Stomach (tissue), 8 donors: ENCODE measurements at regions not wholly inside any gene's neighbourhood (a gene's known extent, or its start where the extent isn't known, plus 50 kb on each side); places are given as distances from the start of the nearest gene placed in this dataset.

Experiments
- DNase-seq, 2 donors: peaks; one replicate each; pipeline versions ENCODE4 v3.0.0 to v3.0.0-alpha.2; 2013 to 2019
- H3K27ac ChIP-seq, 5 donors: fragments of 200-600 bp in 4 of 5; sonication (generic) in 4 of 5; one replicate each; pipeline ENCODE4 v1.5.1; 2013 to 2019; ENCODE audit warnings: mild to moderate bottlenecking in 1 of 5, moderate library complexity in 1 of 5
- H3K27me3 ChIP-seq, 3 donors: fragments of 200-600 bp; sonication (generic); one replicate each; pipeline ENCODE4 v1.5.1; 2017 to 2019; ENCODE audit warnings: mixed run types in 1 of 3
- H3K36me3 ChIP-seq, 4 donors: fragments of 200-600 bp; sonication (generic); 1 replicate in 3 of 4; 2 replicates in 1 of 4; pipeline ENCODE4 v1.5.1; 2016 to 2019
- H3K4me1 ChIP-seq, 4 donors: fragments of 200-600 bp; sonication (generic); one replicate each; pipeline ENCODE4 v1.5.1; 2016 to 2019
- H3K4me3 ChIP-seq, 4 donors: fragments of 200-600 bp; sonication (generic) in 3 of 4; one replicate each; pipeline ENCODE4 v1.5.1; 2016 to 2019; ENCODE audit warnings: mild to moderate bottlenecking in 1 of 4
- H3K9me3 ChIP-seq, 4 donors: fragments of 200-600 bp; sonication (generic); one replicate each; pipeline ENCODE4 v1.5.1; 2016 to 2019
- CTCF ChIP-seq, 7 experiments: fragments of 450-650 bp in 4 of 7; fragments of 200-600 bp in 3 of 7; sonication (generic) in 3 of 7; IDR thresholded peaks; one replicate each; pipeline ENCODE4 v1.5.1; 2016 to 2019; ENCODE audit warnings: antibody characterized with exemption in 7 of 7, control low read depth in 2 of 7, mild to moderate bottlenecking in 1 of 7
- EP300 ChIP-seq: sonication (generic); formaldehyde crosslinking; IDR thresholded peaks from one replicate; pipeline ENCODE4 v1.6.1; 2017; ENCODE audit warnings: antibody characterized with exemption
- POLR2A ChIP-seq, 4 donors: fragments of 450-650 bp; IDR thresholded peaks; one replicate each; pipeline ENCODE4 v1.6.1; 2016; ENCODE audit warnings: antibody characterized with exemption in 4 of 4, control low read depth in 2 of 4, mild to moderate bottlenecking in 1 of 4, moderate library complexity in 1 of 4
- POLR2AphosphoS5 ChIP-seq, 3 donors: sonication (generic); formaldehyde crosslinking; IDR thresholded peaks; one replicate each; pipeline ENCODE4 v1.6.1; 2016; ENCODE audit warnings: antibody characterized with exemption in 3 of 3
- WGBS, 5 donors: extraction: QIAGEN DNeasy Blood & Tissue Kit in 3 of 5; methylation state at CpG; one replicate each; pipeline versions ENCODE4 v1.1.5 to v1.1.7; 2013 to 2018; 5-methylcytosine and 5-hydroxymethylcytosine counted together
- intact Hi-C: fragments of 100-400 bp; cut with DNase I; formaldehyde crosslinking; loops from one replicate; pipeline ENCODE4 v1.15.1; 2023; ENCODE audit warnings: low total_unique reads
- donor health status: healthy with polysubstance abuse.
- donor health status: Bipolar disorder and iron deficiency.
- donor health status: healthy.

GRCh38 chr5:99922386-99922785 lies 612.8 kb upstream of the FAM174A start:
- H3K27me3 ChIP-seq: no peaks in the 10 kb centered on the region
- TF ChIP-seq POLR2A (IDR thresholded peaks at IDR 0.05) (no peak), CTCF (IDR thresholded peaks at IDR 0.05) (no peak), POLR2AphosphoS5 (IDR thresholded peaks at IDR 0.05) (no peak), EP300 (no peak)
- H3K9me3 ChIP-seq: no peaks in the 10 kb centered on the region
- H3K27ac ChIP-seq: no peak overlapping the region
- H3K36me3 ChIP-seq: no peaks in the 10 kb centered on the region
- intact Hi-C loops: no loop called here
- no peaks in the 10 kb centered on the region for H3K4me1 ChIP-seq
- no peak overlapping the region for H3K4me3 ChIP-seq
- no peak for DNase-seq

GRCh38 chr5:99911971-99912370 lies 623.2 kb upstream of the FAM174A start:
- 50 to 70% (median 57%) methylated on average over 1 of the region's 1 CpG for WGBS, 5 donors
- no peak overlapping the region for H3K27ac ChIP-seq
- no peaks in the 10 kb centered on the region for H3K27me3 ChIP-seq
- H3K4me1 ChIP-seq: no peaks in the 10 kb centered on the region
- TF ChIP-seq EP300 (no peak), CTCF (IDR thresholded peaks at IDR 0.05) (no peak), POLR2A (IDR thresholded peaks at IDR 0.05) (no peak), POLR2AphosphoS5 (IDR thresholded peaks at IDR 0.05) (no peak)
- no peaks in the 10 kb centered on the region for H3K36me3 ChIP-seq
- intact Hi-C loops: no loop called here
- H3K9me3 ChIP-seq: no peaks in the 10 kb centered on the region
- DNase-seq: no peak
- H3K4me3 ChIP-seq: no peak overlapping the region

GRCh38 chr5:99906776-99907175 lies 628.4 kb upstream of the FAM174A start:
- TF ChIP-seq CTCF (IDR thresholded peaks at IDR 0.05) (no peak), POLR2A (IDR thresholded peaks at IDR 0.05) (no peak), EP300 (no peak), POLR2AphosphoS5 (IDR thresholded peaks at IDR 0.05) (no peak)
- H3K27me3 ChIP-seq: no peaks in the 10 kb centered on the region
- H3K36me3 ChIP-seq: no peaks in the 10 kb centered on the region
- no peak overlapping the region for H3K27ac ChIP-seq
- H3K9me3 ChIP-seq: no peaks in the 10 kb centered on the region
- no peaks in the 10 kb centered on the region for H3K4me1 ChIP-seq
- H3K4me3 ChIP-seq: no peak overlapping the region
- DNase-seq: no peak
- WGBS, 5 donors: 80 to 96% (median 89%) methylated on average over 1 of the region's 1 CpG
- intact Hi-C loops: no loop called here

- no peaks in the 10 kb centered on the region for H3K27me3 ChIP-seq
Observed at GRCh38 chr5:99901972-99902371, 633.2 kb upstream of the FAM174A start.

More at GRCh38 chr5:99901972-99902371, 633.2 kb upstream of the FAM174A start:
- intact Hi-C loops: no loop called here
- TF ChIP-seq POLR2A (IDR thresholded peaks at IDR 0.05): no peak
- TF ChIP-seq CTCF (IDR thresholded peaks at IDR 0.05): no peak
- no peak for TF ChIP-seq EP300
- no peak for TF ChIP-seq POLR2AphosphoS5 (IDR thresholded peaks at IDR 0.05)
- DNase-seq: no peak
- no peaks in the 10 kb centered on the region for H3K36me3 ChIP-seq
- no peaks in the 10 kb centered on the region for H3K4me1 ChIP-seq
- no peak overlapping the region for H3K27ac ChIP-seq
- H3K4me3 ChIP-seq: no peak overlapping the region
- H3K9me3 ChIP-seq: no peaks in the 10 kb centered on the region
